ENCODE measurements at regions not wholly inside any gene's neighbourhood (a gene's known extent, or its start where the extent isn't known, plus 50 kb on each side); places are given as distances from the start of the nearest gene placed in this dataset.

- TF ChIP-seq, protein P1, sequence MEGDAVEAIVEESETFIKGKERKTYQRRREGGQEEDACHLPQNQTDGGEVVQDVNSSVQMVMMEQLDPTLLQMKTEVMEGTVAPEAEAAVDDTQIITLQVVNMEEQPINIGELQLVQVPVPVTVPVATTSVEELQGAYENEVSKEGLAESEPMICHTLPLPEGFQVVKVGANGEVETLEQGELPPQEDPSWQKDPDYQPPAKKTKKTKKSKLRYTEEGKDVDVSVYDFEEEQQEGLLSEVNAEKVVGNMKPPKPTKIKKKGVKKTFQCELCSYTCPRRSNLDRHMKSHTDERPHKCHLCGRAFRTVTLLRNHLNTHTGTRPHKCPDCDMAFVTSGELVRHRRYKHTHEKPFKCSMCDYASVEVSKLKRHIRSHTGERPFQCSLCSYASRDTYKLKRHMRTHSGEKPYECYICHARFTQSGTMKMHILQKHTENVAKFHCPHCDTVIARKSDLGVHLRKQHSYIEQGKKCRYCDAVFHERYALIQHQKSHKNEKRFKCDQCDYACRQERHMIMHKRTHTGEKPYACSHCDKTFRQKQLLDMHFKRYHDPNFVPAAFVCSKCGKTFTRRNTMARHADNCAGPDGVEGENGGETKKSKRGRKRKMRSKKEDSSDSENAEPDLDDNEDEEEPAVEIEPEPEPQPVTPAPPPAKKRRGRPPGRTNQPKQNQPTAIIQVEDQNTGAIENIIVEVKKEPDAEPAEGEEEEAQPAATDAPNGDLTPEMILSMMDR (conservative IDR thresholded peaks at IDR 0.05; ENCODE audit: low read depth in 2 of 2) = no peak
- no peak for TF ChIP-seq CREB1 (CRISPR knock-in tag; IDR thresholded peaks at IDR 0.05; ENCODE audit: low read depth)
- TF ChIP-seq EZH2phosphoT487 (IDR thresholded peaks at IDR 0.05; ENCODE audit: unreplicated experiment) = no peak
- TF ChIP-seq POLR2AphosphoS5 (IDR thresholded peaks at IDR 0.05; ENCODE audit: low read depth) = no peak
- TF ChIP-seq EZH2 (IDR thresholded peaks at IDR 0.05; ENCODE audit: low read depth, unreplicated experiment) = no peak
- TF ChIP-seq, protein P2, sequence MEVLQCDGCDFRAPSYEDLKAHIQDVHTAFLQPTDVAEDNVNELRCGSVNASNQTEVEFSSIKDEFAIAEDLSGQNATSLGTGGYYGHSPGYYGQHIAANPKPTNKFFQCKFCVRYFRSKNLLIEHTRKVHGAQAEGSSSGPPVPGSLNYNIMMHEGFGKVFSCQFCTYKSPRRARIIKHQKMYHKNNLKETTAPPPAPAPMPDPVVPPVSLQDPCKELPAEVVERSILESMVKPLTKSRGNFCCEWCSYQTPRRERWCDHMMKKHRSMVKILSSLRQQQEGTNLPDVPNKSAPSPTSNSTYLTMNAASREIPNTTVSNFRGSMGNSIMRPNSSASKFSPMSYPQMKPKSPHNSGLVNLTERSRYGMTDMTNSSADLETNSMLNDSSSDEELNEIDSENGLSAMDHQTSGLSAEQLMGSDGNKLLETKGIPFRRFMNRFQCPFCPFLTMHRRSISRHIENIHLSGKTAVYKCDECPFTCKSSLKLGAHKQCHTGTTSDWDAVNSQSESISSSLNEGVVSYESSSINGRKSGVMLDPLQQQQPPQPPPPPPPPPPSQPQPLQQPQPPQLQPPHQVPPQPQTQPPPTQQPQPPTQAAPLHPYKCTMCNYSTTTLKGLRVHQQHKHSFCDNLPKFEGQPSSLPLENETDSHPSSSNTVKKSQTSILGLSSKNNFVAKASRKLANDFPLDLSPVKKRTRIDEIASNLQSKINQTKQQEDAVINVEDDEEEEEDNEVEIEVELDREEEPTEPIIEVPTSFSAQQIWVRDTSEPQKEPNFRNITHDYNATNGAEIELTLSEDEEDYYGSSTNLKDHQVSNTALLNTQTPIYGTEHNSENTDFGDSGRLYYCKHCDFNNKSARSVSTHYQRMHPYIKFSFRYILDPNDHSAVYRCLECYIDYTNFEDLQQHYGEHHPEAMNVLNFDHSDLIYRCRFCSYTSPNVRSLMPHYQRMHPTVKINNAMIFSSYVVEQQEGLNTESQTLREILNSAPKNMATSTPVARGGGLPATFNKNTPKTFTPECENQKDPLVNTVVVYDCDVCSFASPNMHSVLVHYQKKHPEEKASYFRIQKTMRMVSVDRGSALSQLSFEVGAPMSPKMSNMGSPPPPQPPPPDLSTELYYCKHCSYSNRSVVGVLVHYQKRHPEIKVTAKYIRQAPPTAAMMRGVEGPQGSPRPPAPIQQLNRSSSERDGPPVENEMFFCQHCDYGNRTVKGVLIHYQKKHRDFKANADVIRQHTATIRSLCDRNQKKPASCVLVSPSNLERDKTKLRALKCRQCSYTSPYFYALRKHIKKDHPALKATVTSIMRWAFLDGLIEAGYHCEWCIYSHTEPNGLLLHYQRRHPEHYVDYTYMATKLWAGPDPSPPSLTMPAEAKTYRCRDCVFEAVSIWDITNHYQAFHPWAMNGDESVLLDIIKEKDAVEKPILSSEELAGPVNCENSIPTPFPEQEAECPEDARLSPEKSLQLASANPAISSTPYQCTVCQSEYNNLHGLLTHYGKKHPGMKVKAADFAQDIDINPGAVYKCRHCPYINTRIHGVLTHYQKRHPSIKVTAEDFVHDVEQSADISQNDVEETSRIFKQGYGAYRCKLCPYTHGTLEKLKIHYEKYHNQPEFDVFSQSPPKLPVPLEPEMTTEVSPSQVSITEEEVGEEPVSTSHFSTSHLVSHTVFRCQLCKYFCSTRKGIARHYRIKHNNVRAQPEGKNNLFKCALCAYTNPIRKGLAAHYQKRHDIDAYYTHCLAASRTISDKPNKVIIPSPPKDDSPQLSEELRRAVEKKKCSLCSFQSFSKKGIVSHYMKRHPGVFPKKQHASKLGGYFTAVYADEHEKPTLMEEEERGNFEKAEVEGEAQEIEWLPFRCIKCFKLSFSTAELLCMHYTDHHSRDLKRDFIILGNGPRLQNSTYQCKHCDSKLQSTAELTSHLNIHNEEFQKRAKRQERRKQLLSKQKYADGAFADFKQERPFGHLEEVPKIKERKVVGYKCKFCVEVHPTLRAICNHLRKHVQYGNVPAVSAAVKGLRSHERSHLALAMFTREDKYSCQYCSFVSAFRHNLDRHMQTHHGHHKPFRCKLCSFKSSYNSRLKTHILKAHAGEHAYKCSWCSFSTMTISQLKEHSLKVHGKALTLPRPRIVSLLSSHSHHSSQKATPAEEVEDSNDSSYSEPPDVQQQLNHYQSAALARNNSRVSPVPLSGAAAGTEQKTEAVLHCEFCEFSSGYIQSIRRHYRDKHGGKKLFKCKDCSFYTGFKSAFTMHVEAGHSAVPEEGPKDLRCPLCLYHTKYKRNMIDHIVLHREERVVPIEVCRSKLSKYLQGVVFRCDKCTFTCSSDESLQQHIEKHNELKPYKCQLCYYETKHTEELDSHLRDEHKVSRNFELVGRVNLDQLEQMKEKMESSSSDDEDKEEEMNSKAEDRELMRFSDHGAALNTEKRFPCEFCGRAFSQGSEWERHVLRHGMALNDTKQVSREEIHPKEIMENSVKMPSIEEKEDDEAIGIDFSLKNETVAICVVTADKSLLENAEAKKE (CRISPR knock-in tag; IDR thresholded peaks at IDR 0.05) = no peak
- TF ChIP-seq, protein P3, sequence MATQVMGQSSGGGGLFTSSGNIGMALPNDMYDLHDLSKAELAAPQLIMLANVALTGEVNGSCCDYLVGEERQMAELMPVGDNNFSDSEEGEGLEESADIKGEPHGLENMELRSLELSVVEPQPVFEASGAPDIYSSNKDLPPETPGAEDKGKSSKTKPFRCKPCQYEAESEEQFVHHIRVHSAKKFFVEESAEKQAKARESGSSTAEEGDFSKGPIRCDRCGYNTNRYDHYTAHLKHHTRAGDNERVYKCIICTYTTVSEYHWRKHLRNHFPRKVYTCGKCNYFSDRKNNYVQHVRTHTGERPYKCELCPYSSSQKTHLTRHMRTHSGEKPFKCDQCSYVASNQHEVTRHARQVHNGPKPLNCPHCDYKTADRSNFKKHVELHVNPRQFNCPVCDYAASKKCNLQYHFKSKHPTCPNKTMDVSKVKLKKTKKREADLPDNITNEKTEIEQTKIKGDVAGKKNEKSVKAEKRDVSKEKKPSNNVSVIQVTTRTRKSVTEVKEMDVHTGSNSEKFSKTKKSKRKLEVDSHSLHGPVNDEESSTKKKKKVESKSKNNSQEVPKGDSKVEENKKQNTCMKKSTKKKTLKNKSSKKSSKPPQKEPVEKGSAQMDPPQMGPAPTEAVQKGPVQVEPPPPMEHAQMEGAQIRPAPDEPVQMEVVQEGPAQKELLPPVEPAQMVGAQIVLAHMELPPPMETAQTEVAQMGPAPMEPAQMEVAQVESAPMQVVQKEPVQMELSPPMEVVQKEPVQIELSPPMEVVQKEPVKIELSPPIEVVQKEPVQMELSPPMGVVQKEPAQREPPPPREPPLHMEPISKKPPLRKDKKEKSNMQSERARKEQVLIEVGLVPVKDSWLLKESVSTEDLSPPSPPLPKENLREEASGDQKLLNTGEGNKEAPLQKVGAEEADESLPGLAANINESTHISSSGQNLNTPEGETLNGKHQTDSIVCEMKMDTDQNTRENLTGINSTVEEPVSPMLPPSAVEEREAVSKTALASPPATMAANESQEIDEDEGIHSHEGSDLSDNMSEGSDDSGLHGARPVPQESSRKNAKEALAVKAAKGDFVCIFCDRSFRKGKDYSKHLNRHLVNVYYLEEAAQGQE (IDR thresholded peaks at IDR 0.05; ENCODE audit: unreplicated experiment) = no peak
- no peak for TF ChIP-seq ETS1 (IDR thresholded peaks at IDR 0.05)
- TF ChIP-seq JUNB (IDR thresholded peaks at IDR 0.05; ENCODE audit: unreplicated experiment) = no peak
- TF ChIP-seq ZNF331 (CRISPR knock-in tag; IDR thresholded peaks at IDR 0.05; ENCODE audit: low read depth) = no peak
Measured at GRCh38 chr4:29734343-29735213, 985.6 kb upstream of the PCDH7 start.
